GM21423 (cell line): ENCODE measurements at regions not wholly inside any gene's neighbourhood (a gene's known extent, or its start where the extent isn't known, plus 50 kb on each side); places are given as distances from the start of the nearest gene placed in this dataset.

Experiments
- ATAC-seq: cut with Tn5 transposase; IDR thresholded peaks from one replicate; pipeline ENCODE4 v1.9.1; 2021; ENCODE audit warnings: mild to moderate bottlenecking, moderate library complexity; ENCODE audit not compliant: unreplicated experiment

- no peak for ATAC-seq
Observed at GRCh38 chr12:78579846-78580245, 284.7 kb upstream of the SYT1 start.

DNA sequence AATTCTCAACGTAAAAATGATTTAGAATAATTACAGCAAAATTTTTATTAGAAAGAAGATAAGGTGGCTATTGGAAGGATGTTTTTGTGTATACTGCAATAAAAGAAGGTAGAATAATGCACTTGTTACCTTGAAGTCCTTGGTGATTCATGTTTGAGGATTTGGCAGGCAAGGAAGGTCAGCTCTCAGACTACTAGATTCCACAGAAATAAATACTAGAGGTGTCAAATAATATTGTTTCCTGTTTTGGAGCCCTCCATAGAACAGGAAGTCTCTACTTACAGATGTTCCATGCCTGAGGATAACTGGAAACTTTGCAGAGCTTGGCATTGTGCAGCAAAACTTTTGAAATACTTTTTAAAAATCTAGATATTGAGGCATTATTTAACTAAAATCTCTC lies 284.3 kb upstream of the SYT1 start:
- ATAC-seq: no peak

GRCh38 chr12:78584695-78585094 lies 279.9 kb upstream of the SYT1 start:
- ATAC-seq: no peak

DNA sequence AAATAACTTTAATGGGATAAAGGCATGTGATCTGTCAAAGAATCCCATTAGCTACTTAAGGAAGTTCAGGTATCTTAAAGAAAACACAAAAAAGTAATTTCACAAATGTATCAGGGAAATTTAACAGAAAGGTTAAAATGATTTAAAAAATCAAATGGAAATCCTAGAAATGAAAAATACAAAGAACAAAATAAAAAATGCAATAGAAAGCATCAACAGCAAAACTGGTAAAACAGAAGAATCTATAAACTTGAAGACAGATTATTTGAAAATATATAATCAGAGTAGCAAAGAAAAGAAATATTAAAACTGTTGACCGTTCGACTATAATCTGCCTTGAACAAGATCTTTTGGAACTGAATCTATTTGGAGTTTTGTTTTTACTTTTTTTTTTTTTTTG lies 279.4 kb upstream of the SYT1 start:
- no peak for ATAC-seq

GRCh38 chr12:78586790-78587189 lies 277.8 kb upstream of the SYT1 start:
- no peak for ATAC-seq

DNA sequence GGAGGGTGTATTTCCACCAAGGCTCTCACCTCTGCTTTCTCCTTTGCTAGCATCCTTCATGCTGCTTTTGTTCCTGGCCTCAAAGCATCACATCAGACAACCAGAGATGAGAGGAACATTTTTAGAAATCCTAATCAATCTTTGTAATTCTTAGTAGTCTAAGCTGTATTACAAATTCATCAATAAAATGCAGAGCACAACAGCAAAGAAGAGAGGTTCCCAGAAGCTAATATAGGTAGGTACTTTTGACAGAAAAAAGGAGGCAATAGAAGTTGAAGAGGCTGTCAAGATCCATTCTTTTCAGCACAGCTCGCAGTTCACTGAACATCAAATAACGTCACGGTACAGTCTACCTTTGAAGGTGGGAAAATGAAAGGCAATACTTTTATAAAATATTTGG lies 265.2 kb upstream of the SYT1 start:
- ATAC-seq: no peak

GRCh38 chr12:78600541-78600940 lies 264.0 kb upstream of the SYT1 start:
- no peak for ATAC-seq

GRCh38 chr12:78611504-78611903 lies 253.1 kb upstream of the SYT1 start:
- ATAC-seq: no peak

GRCh38 chr12:78612190-78612589 lies 252.4 kb upstream of the SYT1 start:
- ATAC-seq: no peak

- no peak for ATAC-seq
Observed at GRCh38 chr12:78617683-78618082, 246.9 kb upstream of the SYT1 start.

- ATAC-seq: no peak
Observed at GRCh38 chr12:78622529-78623195, 241.9 kb upstream of the SYT1 start.

GRCh38 chr12:78628491-78629100 lies 236.0 kb upstream of the SYT1 start:
- ATAC-seq: no peak

DNA sequence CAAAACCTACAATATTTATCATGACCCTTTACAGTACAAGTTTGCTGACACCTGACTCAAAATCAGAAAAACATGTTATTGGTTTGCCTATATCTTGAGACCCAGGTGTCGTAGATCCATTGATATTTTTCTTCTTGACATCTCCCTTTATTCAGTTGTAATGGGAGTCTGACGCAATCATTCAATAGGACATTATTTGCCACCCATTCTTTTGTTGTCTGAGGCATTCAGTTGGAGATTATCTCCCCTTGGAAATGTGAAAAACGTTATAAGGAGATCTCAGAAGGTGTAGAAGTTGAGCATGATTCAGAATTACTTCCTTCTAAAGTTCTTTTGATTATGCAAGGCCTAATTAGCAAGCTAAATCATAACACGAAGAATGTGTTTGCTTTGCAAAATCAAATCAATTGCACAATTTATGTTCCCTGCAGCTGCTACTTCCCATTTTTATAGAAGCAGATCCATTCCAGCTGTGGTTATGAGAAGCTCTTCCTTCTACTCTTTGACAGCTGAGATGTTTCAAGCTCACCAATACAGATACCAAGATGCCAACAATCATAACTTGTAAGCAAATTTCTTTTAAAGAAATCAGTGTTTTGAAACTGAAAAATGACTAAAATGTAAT lies 228.2 kb upstream of the SYT1 start:
- no peak for ATAC-seq

DNA sequence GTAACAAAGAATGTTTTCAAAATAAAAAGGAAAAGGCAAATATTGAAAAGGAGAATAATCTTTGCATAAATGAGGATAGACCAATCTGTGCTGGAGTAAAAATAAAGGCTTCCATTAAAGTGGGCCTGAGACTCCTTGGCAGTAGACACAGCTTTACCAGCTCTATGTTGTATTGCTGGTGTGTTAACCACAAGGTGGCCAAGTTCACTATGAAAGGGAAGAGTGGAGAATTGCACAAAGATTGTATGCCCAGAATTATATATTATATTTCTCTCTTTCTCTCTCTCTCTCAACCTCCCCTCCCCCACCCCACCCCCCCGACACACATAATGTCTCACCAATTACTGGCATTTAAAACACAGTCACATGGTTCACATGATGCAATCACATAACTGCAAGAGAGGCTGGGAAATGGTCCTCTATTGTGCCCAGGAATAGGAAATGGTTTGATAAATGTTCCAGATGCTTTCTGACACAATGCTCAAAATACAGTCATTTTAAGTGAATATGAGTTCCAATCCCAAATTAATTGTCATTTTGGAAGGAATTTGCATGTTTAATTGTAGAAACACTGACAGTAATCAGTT lies 222.6 kb upstream of the SYT1 start:
- no peak for ATAC-seq

GRCh38 chr12:78645956-78646355 lies 218.6 kb upstream of the SYT1 start:
- ATAC-seq: no peak

- ATAC-seq: no peak
Observed at GRCh38 chr12:78651755-78652154, 212.8 kb upstream of the SYT1 start.

GRCh38 chr12:78666584-78666983 lies 198.0 kb upstream of the SYT1 start:
- no peak for ATAC-seq

- no peak for ATAC-seq
Observed at GRCh38 chr12:78671295-78671694, 193.3 kb upstream of the SYT1 start.

GRCh38 chr12:78672033-78672432 lies 192.5 kb upstream of the SYT1 start:
- no peak for ATAC-seq

- no peak for ATAC-seq
Observed at GRCh38 chr12:78674311-78675090, 190.1 kb upstream of the SYT1 start.

DNA sequence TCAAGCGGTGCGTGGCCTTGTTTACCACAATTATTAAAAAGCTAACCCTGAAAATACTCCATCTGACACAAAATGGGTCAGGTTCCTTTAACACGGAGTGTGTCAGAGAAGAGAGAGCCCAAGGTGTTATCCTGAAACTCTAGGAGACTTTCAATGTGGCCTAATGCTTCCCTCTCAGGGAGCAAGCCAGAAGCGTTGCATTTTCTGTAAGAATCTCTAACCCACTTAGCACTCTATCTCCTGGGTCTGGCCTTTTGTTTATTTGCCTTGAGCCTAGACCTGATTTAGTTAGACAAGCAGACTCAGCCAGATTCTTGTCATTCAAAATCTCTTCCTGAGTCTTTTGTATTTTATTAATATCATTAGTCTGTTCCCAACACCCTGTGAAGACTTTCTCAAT lies 184.0 kb upstream of the SYT1 start:
- no peak for ATAC-seq
